IPS-15b (cell line): ENCODE measurements at regions not wholly inside any gene's neighbourhood (a gene's known extent, or its start where the extent isn't known, plus 50 kb on each side); places are given as distances from the start of the nearest gene placed in this dataset.

Experiments
- H3K27me3 ChIP-seq: one replicate; pipeline ENCODE4 v1.6.1; 2013; ENCODE audit warnings: low read length; ENCODE audit not compliant: control insufficient read depth, insufficient read depth
- H3K36me3 ChIP-seq: one replicate; pipeline ENCODE4 v1.6.1; 2013; ENCODE audit warnings: low read length; ENCODE audit not compliant: control insufficient read depth, insufficient read depth
- H3K4me1 ChIP-seq: one replicate; pipeline ENCODE4 v1.6.1; 2013; ENCODE audit warnings: mild to moderate bottlenecking, low read length; ENCODE audit not compliant: control insufficient read depth, insufficient read depth
- H3K4me3 ChIP-seq: one replicate; pipeline ENCODE4 v1.5.1; 2013; ENCODE audit warnings: low read depth, low read length
- H3K9ac ChIP-seq: one replicate; pipeline ENCODE4 v1.6.1; 2013; ENCODE audit warnings: low read depth, mild to moderate bottlenecking, low read length
- H3K9me3 ChIP-seq: one replicate; pipeline ENCODE4 v1.6.1; 2013; ENCODE audit warnings: mild to moderate bottlenecking, low read length; ENCODE audit not compliant: control insufficient read depth, insufficient read depth

DNA sequence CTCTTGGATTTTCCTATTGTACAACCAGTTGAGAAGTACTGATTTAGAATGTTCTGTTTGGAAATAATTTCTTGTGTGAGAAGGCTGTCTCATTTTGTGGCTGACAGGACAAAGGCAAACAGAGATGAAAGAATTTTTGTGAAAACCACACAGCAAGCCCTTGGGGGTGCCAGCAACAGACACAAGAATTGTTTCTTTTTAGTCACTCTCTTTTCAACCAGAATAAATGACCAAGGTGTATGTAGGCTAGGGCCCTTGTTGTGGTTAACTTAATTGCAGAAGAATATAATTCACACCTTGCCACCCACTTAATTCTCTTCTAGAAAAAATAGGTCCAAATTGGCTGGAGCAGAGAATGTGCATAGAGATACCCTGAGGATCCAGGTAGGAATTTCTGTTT is 329.4 kb upstream of the TBC1D5 start:
- Histone ChIP-seq H3K36me3 (no peaks in the 10 kb centered on the region), H3K9me3 (no peaks in the 10 kb centered on the region), H3K9ac (no peak overlapping the region), H3K4me3 (no peak overlapping the region), H3K4me1 (no peaks in the 10 kb centered on the region), H3K27me3 (no peaks in the 10 kb centered on the region)

DNA sequence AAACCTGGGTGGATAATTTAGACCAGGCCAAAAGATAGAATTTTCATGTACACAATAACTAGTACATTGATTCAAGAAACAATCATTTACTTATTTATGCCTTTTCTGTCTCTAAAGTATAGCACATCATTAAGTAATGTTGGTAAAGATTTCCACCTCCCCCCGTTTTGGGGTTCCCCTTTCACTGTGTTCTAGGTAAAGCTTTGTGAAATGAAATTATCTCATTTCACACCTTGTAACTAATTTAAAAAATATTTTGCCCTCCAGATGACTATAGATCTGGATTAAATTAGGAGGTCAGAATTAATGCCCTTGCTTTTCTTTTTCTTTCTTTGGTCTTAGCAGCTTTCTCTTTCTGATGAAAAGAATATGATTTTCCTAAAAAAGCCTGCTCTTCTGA is 328.5 kb upstream of the TBC1D5 start:
- Histone ChIP-seq H3K4me1 (no peaks in the 10 kb centered on the region), H3K9me3 (no peaks in the 10 kb centered on the region), H3K9ac (no peak overlapping the region), H3K27me3 (no peaks in the 10 kb centered on the region), H3K36me3 (no peaks in the 10 kb centered on the region), H3K4me3 (no peak overlapping the region)

DNA sequence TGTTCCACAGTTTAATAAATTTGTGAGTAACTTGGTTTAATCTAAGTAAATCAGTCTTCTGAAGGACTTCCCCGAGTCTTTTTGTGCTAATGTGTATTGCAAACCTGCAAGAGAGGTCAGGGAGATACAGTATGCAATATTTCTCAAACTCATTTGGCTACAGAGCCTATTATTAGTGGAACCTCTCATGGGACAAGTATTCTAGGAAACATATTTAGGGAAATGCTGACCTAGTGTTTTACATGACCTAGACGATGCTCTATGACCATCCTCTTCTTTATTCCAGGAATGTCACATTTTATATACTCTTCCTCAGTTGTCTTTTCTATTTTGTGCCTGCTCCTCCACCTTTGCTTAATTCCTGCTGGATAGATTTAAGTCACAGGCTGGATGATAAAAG is 327.8 kb upstream of the TBC1D5 start:
- Histone ChIP-seq H3K36me3 (no peaks in the 10 kb centered on the region), H3K27me3 (no peaks in the 10 kb centered on the region), H3K4me3 (no peak overlapping the region), H3K9me3 (no peaks in the 10 kb centered on the region), H3K9ac (no peak overlapping the region), H3K4me1 (no peaks in the 10 kb centered on the region)

DNA sequence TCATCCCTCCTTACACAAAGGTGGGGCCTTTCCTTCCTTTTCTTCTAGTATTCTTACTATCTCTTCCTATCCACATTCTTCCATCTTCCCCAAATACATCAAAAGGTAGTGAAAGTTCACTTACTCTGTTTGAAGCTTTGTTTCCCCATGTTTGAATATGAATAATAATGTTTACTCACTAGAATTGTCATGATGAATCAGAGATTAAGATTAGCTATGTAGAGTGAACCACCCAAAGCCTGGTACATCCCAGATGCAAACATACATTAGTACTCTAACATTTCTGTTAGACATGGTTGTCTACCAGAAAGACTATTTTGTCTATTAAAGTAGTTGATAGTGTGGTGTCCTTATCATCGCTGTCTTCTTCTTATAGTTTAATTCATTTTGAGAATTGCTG is 327.1 kb upstream of the TBC1D5 start:
- H3K9ac ChIP-seq: no peak overlapping the region
- H3K36me3 ChIP-seq: no peaks in the 10 kb centered on the region
- no peaks in the 10 kb centered on the region for H3K9me3 ChIP-seq
- no peaks in the 10 kb centered on the region for H3K4me1 ChIP-seq
- H3K27me3 ChIP-seq: no peaks in the 10 kb centered on the region
- no peak overlapping the region for H3K4me3 ChIP-seq

DNA sequence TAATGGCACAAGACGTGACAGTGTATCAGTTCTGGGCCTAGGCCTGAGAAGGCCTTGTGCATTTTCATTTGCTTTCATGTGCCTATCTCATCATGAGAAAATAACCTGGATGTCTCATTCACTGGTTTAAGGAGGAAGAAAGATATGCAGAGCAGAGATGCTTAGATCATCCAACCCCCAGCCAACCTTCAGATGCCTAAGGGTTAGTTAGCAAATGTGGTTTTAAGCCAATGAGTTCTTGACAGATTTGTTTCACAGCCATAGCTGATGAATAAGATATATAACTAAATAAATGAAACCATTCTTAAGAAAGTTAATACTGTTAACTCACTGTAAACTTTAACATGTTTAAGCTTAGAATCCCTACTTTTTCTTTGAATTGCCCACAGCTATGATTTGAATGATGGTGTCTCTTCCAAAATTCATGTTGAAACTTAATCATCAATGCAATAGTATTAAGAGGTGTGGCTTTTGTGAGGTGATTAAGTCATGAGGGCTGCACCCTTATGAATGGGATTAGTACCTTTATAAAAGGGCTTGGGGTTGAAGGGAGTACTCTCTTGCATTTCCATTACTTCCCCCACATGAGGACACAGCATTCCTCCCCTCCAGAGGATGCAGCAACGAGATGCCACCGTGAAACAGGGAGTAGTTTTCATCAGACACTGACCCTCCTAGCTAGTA is 324.6 kb upstream of the TBC1D5 start:
- H3K9ac ChIP-seq: no peak overlapping the region
- no peaks in the 10 kb centered on the region for H3K9me3 ChIP-seq
- H3K36me3 ChIP-seq: no peaks in the 10 kb centered on the region
- no peak overlapping the region for H3K4me3 ChIP-seq
- H3K27me3 ChIP-seq: no peaks in the 10 kb centered on the region
- H3K4me1 ChIP-seq: no peaks in the 10 kb centered on the region

DNA sequence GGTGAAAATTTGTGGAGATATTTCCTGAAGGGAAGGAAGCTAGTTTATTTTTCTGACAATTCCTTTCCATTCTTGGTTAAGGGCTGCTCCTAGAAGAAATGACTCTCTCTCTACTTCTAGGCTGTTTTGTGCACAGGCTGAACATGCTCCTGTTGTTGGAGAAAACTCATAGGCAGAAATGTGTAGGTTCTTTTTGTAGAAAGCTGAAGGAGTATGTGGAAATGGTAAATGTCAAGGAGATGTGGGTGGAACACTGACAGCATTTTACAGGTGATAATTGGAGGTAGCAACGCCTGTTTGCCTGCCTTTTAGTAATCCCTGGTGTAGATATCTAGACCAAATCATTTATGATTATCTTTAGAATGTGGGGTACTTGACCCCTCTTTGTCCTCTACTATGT is 322.2 kb upstream of the TBC1D5 start:
- Histone ChIP-seq H3K4me1 (no peaks in the 10 kb centered on the region), H3K36me3 (no peaks in the 10 kb centered on the region), H3K27me3 (no peaks in the 10 kb centered on the region), H3K9me3 (no peaks in the 10 kb centered on the region), H3K4me3 (no peak overlapping the region), H3K9ac (no peak overlapping the region)

DNA sequence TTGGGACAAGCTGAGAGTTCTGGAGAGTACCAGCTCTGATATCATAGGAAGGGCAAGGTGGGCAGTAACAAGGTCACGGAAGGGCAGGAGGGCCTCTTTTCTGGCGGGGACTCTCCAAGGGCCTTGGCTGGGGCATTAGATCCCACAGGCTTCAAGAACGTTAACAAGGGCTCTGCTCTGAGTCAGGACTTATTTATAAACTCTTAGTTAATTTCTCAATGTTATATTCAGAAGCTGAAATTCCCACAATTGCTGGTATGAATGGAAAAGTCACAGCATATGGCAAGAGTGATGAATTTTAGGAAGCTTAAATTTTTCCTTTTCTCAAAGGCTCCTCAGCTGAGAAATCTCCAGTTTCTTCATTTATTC is 320.2 kb upstream of the TBC1D5 start:
- H3K36me3 ChIP-seq: no peaks in the 10 kb centered on the region
- no peak overlapping the region for H3K4me3 ChIP-seq
- no peak overlapping the region for H3K9ac ChIP-seq
- no peaks in the 10 kb centered on the region for H3K4me1 ChIP-seq
- no peaks in the 10 kb centered on the region for H3K27me3 ChIP-seq
- H3K9me3 ChIP-seq: no peaks in the 10 kb centered on the region

DNA sequence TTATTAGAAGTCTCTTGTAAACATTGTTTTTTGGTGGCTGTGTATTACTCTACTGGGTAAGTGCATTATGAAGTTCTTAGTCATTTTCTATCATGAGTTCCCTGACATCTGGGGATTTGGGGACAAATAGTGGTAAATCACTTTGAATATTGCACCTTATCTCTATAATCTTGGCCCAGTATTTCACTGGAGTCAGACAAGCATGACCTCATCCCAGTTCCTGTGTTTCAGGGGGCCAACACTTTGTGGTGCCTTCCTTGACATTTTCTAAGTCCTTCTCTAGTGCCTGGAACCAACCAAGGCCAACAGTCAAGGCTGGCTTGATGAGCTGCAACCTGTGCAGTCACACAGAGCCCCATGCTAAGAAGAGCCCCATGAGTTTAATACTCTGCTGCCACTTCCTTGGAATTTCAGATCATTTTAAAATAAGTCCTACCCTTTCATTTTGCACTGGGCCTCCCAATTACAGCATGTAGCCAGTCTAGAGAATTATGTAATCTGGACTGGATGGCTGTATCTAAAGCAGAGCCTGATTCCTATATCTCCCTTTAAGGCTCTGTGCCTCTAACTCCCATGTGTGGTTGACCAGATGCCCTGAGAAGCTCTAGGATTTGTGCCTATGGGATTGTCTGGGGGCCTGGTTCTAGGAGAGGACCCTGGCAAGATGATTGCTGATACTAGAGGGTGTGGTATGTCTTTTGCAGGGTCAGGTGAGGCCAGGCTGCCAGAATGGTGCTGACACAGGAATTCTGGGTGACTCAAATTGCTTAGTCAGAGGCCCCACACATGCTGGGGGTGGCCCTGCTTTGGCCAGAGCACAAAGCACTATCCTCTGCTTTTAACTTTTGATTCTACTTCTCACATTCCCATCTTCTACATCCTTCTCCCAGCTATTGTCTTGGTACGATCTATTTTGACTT is 319.6 kb upstream of the TBC1D5 start:
- no peaks in the 10 kb centered on the region for H3K27me3 ChIP-seq
- no peaks in the 10 kb centered on the region for H3K36me3 ChIP-seq
- H3K4me1 ChIP-seq: no peaks in the 10 kb centered on the region
- H3K4me3 ChIP-seq: no peak overlapping the region
- no peaks in the 10 kb centered on the region for H3K9me3 ChIP-seq
- H3K9ac ChIP-seq: no peak overlapping the region

DNA sequence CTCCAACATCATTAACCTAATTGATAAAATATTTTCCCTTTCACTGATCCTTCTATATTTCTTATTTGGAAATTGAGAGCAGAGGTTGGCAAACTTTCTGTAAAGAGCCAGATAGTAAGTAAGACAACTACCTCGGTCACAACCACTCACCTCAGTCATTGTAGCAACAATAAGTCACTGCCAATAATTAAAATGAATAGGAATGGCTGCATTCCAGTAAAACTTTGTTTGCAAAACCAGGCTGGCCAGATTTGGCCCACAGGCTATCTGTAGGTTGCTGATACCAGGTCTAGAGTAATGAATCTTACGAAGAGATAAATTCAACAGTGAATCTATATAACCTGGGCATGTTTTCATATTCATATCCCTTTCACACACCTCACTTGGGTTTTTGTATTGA is 316.2 kb upstream of the TBC1D5 start:
- Histone ChIP-seq H3K36me3 (no peaks in the 10 kb centered on the region), H3K9me3 (no peaks in the 10 kb centered on the region), H3K27me3 (no peaks in the 10 kb centered on the region), H3K4me1 (no peaks in the 10 kb centered on the region), H3K4me3 (no peak overlapping the region), H3K9ac (no peak overlapping the region)

DNA sequence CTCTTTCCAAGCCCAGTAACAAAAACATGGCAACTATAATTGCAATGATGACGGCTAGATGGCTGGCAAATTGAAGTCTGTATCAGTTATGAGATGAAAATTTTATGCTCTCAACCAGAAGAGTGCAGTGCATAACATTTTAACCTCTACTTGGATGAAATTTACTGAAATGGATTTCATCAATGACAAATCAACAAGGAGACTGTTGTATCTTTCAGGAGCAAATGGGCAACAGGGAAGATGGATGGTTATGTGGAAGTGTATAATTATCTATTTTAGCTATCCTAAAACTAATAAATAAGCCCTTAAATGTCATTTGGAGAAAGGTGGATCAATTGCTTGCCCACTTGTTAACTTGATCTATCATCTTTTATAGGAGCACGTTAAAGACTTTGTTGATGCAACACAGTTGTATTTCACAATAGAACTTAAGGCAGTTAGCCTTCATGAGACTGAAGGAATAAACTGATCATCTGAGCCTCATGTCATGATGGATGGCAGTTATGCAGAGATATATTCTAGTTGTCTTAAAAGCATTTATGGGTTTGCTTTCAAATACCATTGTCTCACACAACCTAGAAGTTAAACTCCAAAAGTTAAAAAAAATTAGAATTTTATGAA is 315.1 kb upstream of the TBC1D5 start:
- no peaks in the 10 kb centered on the region for H3K27me3 ChIP-seq
- H3K9me3 ChIP-seq: no peaks in the 10 kb centered on the region
- no peak overlapping the region for H3K4me3 ChIP-seq
- no peak overlapping the region for H3K9ac ChIP-seq
- no peaks in the 10 kb centered on the region for H3K4me1 ChIP-seq
- H3K36me3 ChIP-seq: no peaks in the 10 kb centered on the region

DNA sequence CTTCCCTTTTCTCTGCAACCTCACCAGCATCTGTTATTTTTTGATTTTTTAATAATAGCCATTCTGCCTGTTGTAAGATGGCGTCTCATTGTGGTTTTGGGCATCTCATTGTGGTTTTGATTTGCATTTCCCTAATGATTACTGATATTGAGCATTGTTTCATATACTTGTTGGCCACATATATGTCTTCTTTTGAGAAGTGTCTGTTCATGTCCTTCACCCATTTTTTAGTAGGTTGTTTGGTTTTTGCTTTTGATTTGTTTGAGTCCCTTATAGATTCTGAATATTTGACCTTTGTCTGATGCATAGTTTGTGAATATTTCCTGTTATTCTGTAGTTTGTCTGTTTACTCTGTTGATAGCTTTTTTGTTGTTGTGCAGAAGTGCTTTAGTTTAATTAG is 312.2 kb upstream of the TBC1D5 start:
- H3K9me3 ChIP-seq: no peaks in the 10 kb centered on the region
- no peak overlapping the region for H3K9ac ChIP-seq
- H3K36me3 ChIP-seq: no peaks in the 10 kb centered on the region
- H3K4me1 ChIP-seq: no peaks in the 10 kb centered on the region
- H3K4me3 ChIP-seq: no peak overlapping the region
- H3K27me3 ChIP-seq: no peaks in the 10 kb centered on the region

DNA sequence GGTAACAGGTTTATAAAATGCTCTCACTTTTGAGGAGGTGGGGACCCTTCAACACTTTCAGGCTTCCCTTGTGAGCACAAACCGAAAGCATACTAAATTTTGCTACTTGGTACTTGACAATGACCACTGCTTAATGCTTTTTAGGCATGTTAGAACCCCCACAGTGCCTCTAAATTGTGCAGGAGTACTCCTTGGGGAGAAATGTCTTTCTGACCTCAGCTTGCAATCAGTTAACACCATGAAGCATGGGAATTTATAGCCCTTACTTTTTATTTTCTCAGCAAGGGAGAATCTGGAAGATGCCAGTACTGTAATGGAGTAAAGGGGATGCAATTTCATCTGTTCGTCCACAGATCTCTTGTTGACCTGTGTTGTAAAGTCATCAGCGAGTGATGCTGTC is 308.9 kb upstream of the TBC1D5 start:
- Histone ChIP-seq H3K9ac (no peak overlapping the region), H3K27me3 (no peaks in the 10 kb centered on the region), H3K36me3 (no peaks in the 10 kb centered on the region), H3K4me3 (no peak overlapping the region), H3K9me3 (no peaks in the 10 kb centered on the region), H3K4me1 (no peaks in the 10 kb centered on the region)
